ENCODE measurements at regions not wholly inside any gene's neighbourhood (a gene's known extent, or its start where the extent isn't known, plus 50 kb on each side); places are given as distances from the start of the nearest gene placed in this dataset.

- Histone ChIP-seq H3K4me1 (replicated peaks) (no peaks in the 10 kb centered on the region), H3K27ac (no peak overlapping the region), H3K36me3 (no peaks in the 10 kb centered on the region), H3K27me3 (replicated peaks; ENCODE audit: insufficient read depth) (no peaks in the 10 kb centered on the region), H3K9me3 (no peaks in the 10 kb centered on the region), H3K4me3 (no peak overlapping the region)
- TF ChIP-seq POLR2A (IDR thresholded peaks at IDR 0.05) (no peak), POLR2AphosphoS5 (IDR thresholded peaks at IDR 0.05) (no peak), CTCF (IDR thresholded peaks at IDR 0.05) (no peak)
- intact Hi-C loops (cut with DNase I) = no loop called here
- DNase-seq (ENCODE audit: low spot score) = no peak
These were observed 52.5 kb upstream of the SPTLC3 start for GRCh38 chr20:12956303-12956702.

GRCh38 chr20:12957968-12958367 lies 50.8 kb upstream of the SPTLC3 start:
- H3K4me1 ChIP-seq (replicated peaks) = no peaks in the 10 kb centered on the region
- H3K9me3 ChIP-seq = no peaks in the 10 kb centered on the region
- intact Hi-C loops (cut with DNase I) = no loop called here
- WGBS = 59% methylated on average over 2 of the region's 2 CpGs
- no peaks in the 10 kb centered on the region for H3K36me3 ChIP-seq
- no peak overlapping the region for H3K27ac ChIP-seq
- H3K27me3 ChIP-seq (replicated peaks; ENCODE audit: insufficient read depth) = no peaks in the 10 kb centered on the region
- DNase-seq (ENCODE audit: low spot score) = no peak
- TF ChIP-seq POLR2AphosphoS5 (IDR thresholded peaks at IDR 0.05) (no peak), CTCF (IDR thresholded peaks at IDR 0.05) (no peak), POLR2A (IDR thresholded peaks at IDR 0.05) (no peak)
- no peak overlapping the region for H3K4me3 ChIP-seq
